Stomach (tissue), 4 donors: ENCODE measurements at regions not wholly inside any gene's neighbourhood (a gene's known extent, or its start where the extent isn't known, plus 50 kb on each side); places are given as distances from the start of the nearest gene placed in this dataset.

ENCODE experiments used
- CTCF ChIP-seq, 7 experiments: fragments of 450-650 bp in 4 of 7; fragments of 200-600 bp in 3 of 7; sonication (generic) in 3 of 7; IDR thresholded peaks; one replicate each; pipeline ENCODE4 v1.5.1; 2016 to 2019; ENCODE audit warnings: antibody characterized with exemption in 7 of 7, control low read depth in 2 of 7, mild to moderate bottlenecking in 1 of 7
- POLR2A ChIP-seq, 4 donors: fragments of 450-650 bp; IDR thresholded peaks; one replicate each; pipeline ENCODE4 v1.6.1; 2016; ENCODE audit warnings: antibody characterized with exemption in 4 of 4, control low read depth in 2 of 4, mild to moderate bottlenecking in 1 of 4, moderate library complexity in 1 of 4
- POLR2AphosphoS5 ChIP-seq, 3 donors: sonication (generic); formaldehyde crosslinking; IDR thresholded peaks; one replicate each; pipeline ENCODE4 v1.6.1; 2016; ENCODE audit warnings: antibody characterized with exemption in 3 of 3

- TF ChIP-seq POLR2AphosphoS5 (IDR thresholded peaks at IDR 0.05) (no peak), CTCF (IDR thresholded peaks at IDR 0.05) (no peak), POLR2A (IDR thresholded peaks at IDR 0.05) (no peak)
These were observed 365.9 kb upstream of the THBS1 start for GRCh38 chr15:39215015-39215414.
